Calu3 (cell line): ENCODE measurements at regions not wholly inside any gene's neighbourhood (a gene's known extent, or its start where the extent isn't known, plus 50 kb on each side); places are given as distances from the start of the nearest gene placed in this dataset.
A peak's percentile ranks its signal among the peaks of the same experiment; 100 is the strongest.

Source experiments
- BruUV-seq: library from RNA; stranded (reverse); fragments of 400-500 nt; replicated peaks from 2 replicates; lab custom pipeline; 2021; lab: Mats Ljungman, UMichigan
- CTCF ChIA-PET: fragments of 300-600 bp; sonication (Branson Sonifier 250); formaldehyde crosslinking; loops from one replicate; lab custom pipeline; 2022; ENCODE audit warnings: antibody characterized with exemption; lab: Charles Lee
- DNase-seq: peaks from one replicate; pipeline ENCODE4 v3.0.0; 2022
- H3K27ac Mint-ChIP-seq: one replicate; pipeline ENCODE4 v1.8.0; 2022; ENCODE audit warnings: mixed read lengths; ENCODE audit not compliant: unreplicated experiment
- H3K27me3 Mint-ChIP-seq: one replicate; pipeline ENCODE4 v1.8.0; 2022; ENCODE audit warnings: mixed read lengths; ENCODE audit not compliant: unreplicated experiment
- H3K36me3 Mint-ChIP-seq: one replicate; pipeline ENCODE4 v1.8.0; 2022; ENCODE audit warnings: mild to moderate bottlenecking, moderate library complexity, mixed read lengths; ENCODE audit not compliant: insufficient read depth, unreplicated experiment
- H3K4me1 Mint-ChIP-seq: one replicate; pipeline ENCODE4 v1.8.0; 2022; ENCODE audit warnings: mild to moderate bottlenecking, low read depth, mixed read lengths; ENCODE audit not compliant: unreplicated experiment
- H3K4me3 Mint-ChIP-seq: one replicate; pipeline ENCODE4 v1.8.0; 2022; ENCODE audit warnings: mild to moderate bottlenecking, low read depth, moderate library complexity, mixed read lengths; ENCODE audit not compliant: unreplicated experiment
- H3K9me3 Mint-ChIP-seq: one replicate; pipeline ENCODE4 v1.8.0; 2022; ENCODE audit warnings: low read depth, mixed read lengths; ENCODE audit not compliant: unreplicated experiment
- CTCF ChIP-seq: fragments of 200-600 bp; IDR thresholded peaks from one replicate; pipeline ENCODE4 v1.8.0; 2022; ENCODE audit warnings: antibody characterized with exemption; ENCODE audit not compliant: unreplicated experiment
- intact Hi-C: fragments of 100-400 bp; cut with micrococcal nuclease; formaldehyde crosslinking; loops from one replicate; pipeline ENCODE4 v1.10.0; 2022; ENCODE audit not compliant: unreplicated experiment

- peaks cover 8% of the 10 kb centered on the region for H3K36me3 Mint-ChIP-seq
- BruUV-seq, result no TSS peak
- H3K4me1 Mint-ChIP-seq, result peaks cover 22% of the 10 kb centered on the region
- intact Hi-C loops, result no loop called here
- H3K4me3 Mint-ChIP-seq, result no peak overlapping the region
- CTCF ChIA-PET, result no interaction called here
- no peak for TF ChIP-seq CTCF
- H3K27me3 Mint-ChIP-seq, result no peaks in the 10 kb centered on the region
- H3K27ac Mint-ChIP-seq, result peak overlapping the region; percentile 2
- DNase-seq, result no peak
- H3K9me3 Mint-ChIP-seq, result peaks cover 12% of the 10 kb centered on the region
Measured at GRCh38 chr2:138414014-138414413, 87.6 kb upstream of the SPOPL start.

- TF ChIP-seq CTCF, result no peak
- no TSS peak for BruUV-seq
- CTCF ChIA-PET, result no interaction called here
- intact Hi-C loops, result no loop called here
- peak overlapping the region; percentile 69 for H3K27ac Mint-ChIP-seq
- DNase-seq, result no peak
- H3K27me3 Mint-ChIP-seq, result no peaks in the 10 kb centered on the region
- H3K9me3 Mint-ChIP-seq, result peaks cover 10% of the 10 kb centered on the region
- H3K4me3 Mint-ChIP-seq, result peak overlapping the region; percentile 43
- H3K4me1 Mint-ChIP-seq, result peaks cover 38% of the 10 kb centered on the region
- H3K36me3 Mint-ChIP-seq, result peaks cover 8% of the 10 kb centered on the region
Measured at GRCh38 chr2:138415985-138416384, 85.6 kb upstream of the SPOPL start.

GRCh38 chr2:138418453-138418852 is 83.1 kb upstream of the SPOPL start:
- intact Hi-C loops, result no loop called here
- Mint-ChIP-seq H3K4me3 (no peak overlapping the region), H3K27ac (peak overlapping the region; percentile 68), H3K36me3 (peaks cover 5% of the 10 kb centered on the region), H3K4me1 (peaks cover 52% of the 10 kb centered on the region), H3K9me3 (peaks cover 5% of the 10 kb centered on the region), H3K27me3 (no peaks in the 10 kb centered on the region)
- no peak for TF ChIP-seq CTCF
- no peak for DNase-seq
- CTCF ChIA-PET, result no interaction called here
- no TSS peak for BruUV-seq

- peak overlapping the region; percentile 68 for H3K27ac Mint-ChIP-seq
- BruUV-seq, result TSS peak; percentile 87
Measured at GRCh38 chr2:138421315-138421970, 80.1 kb upstream of the SPOPL start.

More at GRCh38 chr2:138421315-138421970, 80.1 kb upstream of the SPOPL start:
- no peak for DNase-seq
- Mint-ChIP-seq H3K36me3 (peaks cover 17% of the 10 kb centered on the region), H3K4me1 (peaks cover 78% of the 10 kb centered on the region), H3K4me3 (peak overlapping the region; percentile 16), H3K27me3 (no peaks in the 10 kb centered on the region), H3K9me3 (no peaks in the 10 kb centered on the region)
- CTCF ChIA-PET, result interaction anchor here (0.6 to 0.8 kb wide), 2 partner anchors 15 to 457 kb away, joined by 3 read pairs; partner anchors contain the start of gene HNMT
- intact Hi-C loops, result loop anchor here (5.0 kb wide), 1 partner anchor 154 kb away; no protein-coding TSS in a partner anchor
- no peak for TF ChIP-seq CTCF
